ENCODE measurements at regions not wholly inside any gene's neighbourhood (a gene's known extent, or its start where the extent isn't known, plus 50 kb on each side); places are given as distances from the start of the nearest gene placed in this dataset.

- no peak for DNase-seq (ENCODE audit: insufficient read length)
- no peak for FAIRE-seq
- TF ChIP-seq TAF1 (IDR thresholded peaks at IDR 0.05; ENCODE audit: borderline replicate concordance, low read depth, low read length): no peak
- TF ChIP-seq POLR2A (IDR thresholded peaks at IDR 0.05; ENCODE audit: low read depth, low read length): no peak
- no peak for TF ChIP-seq POLR2AphosphoS5 (IDR thresholded peaks at IDR 0.05; ENCODE audit: low read depth, low read length)
Observed at GRCh38 chr13:99902657-99903056, 68.9 kb downstream of the ZIC5 start.

GRCh38 chr13:99900960-99901359, 70.6 kb downstream of the ZIC5 start:
- no peak for TF ChIP-seq POLR2A (IDR thresholded peaks at IDR 0.05; ENCODE audit: low read depth, low read length)
- TF ChIP-seq POLR2AphosphoS5 (IDR thresholded peaks at IDR 0.05; ENCODE audit: low read depth, low read length): no peak
- no peak for TF ChIP-seq TAF1 (IDR thresholded peaks at IDR 0.05; ENCODE audit: borderline replicate concordance, low read depth, low read length)
- FAIRE-seq: no peak
- DNase-seq (ENCODE audit: insufficient read length): no peak

- TF ChIP-seq TAF1 (IDR thresholded peaks at IDR 0.05; ENCODE audit: borderline replicate concordance, low read depth, low read length): no peak
- TF ChIP-seq POLR2AphosphoS5 (IDR thresholded peaks at IDR 0.05; ENCODE audit: low read depth, low read length): no peak
- no peak for TF ChIP-seq POLR2A (IDR thresholded peaks at IDR 0.05; ENCODE audit: low read depth, low read length)
- DNase-seq (ENCODE audit: insufficient read length) (no peak), FAIRE-seq (no peak)
Observed at GRCh38 chr13:99898421-99898820, 73.1 kb downstream of the ZIC5 start.

GRCh38 chr13:99897076-99897440, 74.5 kb downstream of the ZIC5 start:
- TF ChIP-seq POLR2A (IDR thresholded peaks at IDR 0.05; ENCODE audit: low read depth, low read length) (no peak), TAF1 (IDR thresholded peaks at IDR 0.05; ENCODE audit: borderline replicate concordance, low read depth, low read length) (no peak), POLR2AphosphoS5 (IDR thresholded peaks at IDR 0.05; ENCODE audit: low read depth, low read length) (no peak)
- no peak for DNase-seq (ENCODE audit: insufficient read length)
- FAIRE-seq: no peak

GRCh38 chr13:99896369-99897075, 75.0 kb downstream of the ZIC5 start:
- FAIRE-seq (no peak), DNase-seq (ENCODE audit: insufficient read length) (no peak)
- TF ChIP-seq POLR2AphosphoS5 (IDR thresholded peaks at IDR 0.05; ENCODE audit: low read depth, low read length): no peak
- TF ChIP-seq TAF1 (IDR thresholded peaks at IDR 0.05; ENCODE audit: borderline replicate concordance, low read depth, low read length): no peak
- no peak for TF ChIP-seq POLR2A (IDR thresholded peaks at IDR 0.05; ENCODE audit: low read depth, low read length)

GRCh38 chr13:99895444-99896368, 75.9 kb downstream of the ZIC5 start:
- no peak for TF ChIP-seq TAF1 (IDR thresholded peaks at IDR 0.05; ENCODE audit: borderline replicate concordance, low read depth, low read length)
- no peak for TF ChIP-seq POLR2AphosphoS5 (IDR thresholded peaks at IDR 0.05; ENCODE audit: low read depth, low read length)
- no peak for TF ChIP-seq POLR2A (IDR thresholded peaks at IDR 0.05; ENCODE audit: low read depth, low read length)
- no peak for DNase-seq (ENCODE audit: insufficient read length)
- no peak for FAIRE-seq

- FAIRE-seq (no peak), DNase-seq (ENCODE audit: insufficient read length) (no peak)
- TF ChIP-seq TAF1 (IDR thresholded peaks at IDR 0.05; ENCODE audit: borderline replicate concordance, low read depth, low read length) (no peak), POLR2AphosphoS5 (IDR thresholded peaks at IDR 0.05; ENCODE audit: low read depth, low read length) (no peak), POLR2A (IDR thresholded peaks at IDR 0.05; ENCODE audit: low read depth, low read length) (no peak)
Observed at GRCh38 chr13:99894840-99895443, 76.6 kb downstream of the ZIC5 start.

- FAIRE-seq (no peak), DNase-seq (ENCODE audit: insufficient read length) (no peak)
- no peak for TF ChIP-seq POLR2A (IDR thresholded peaks at IDR 0.05; ENCODE audit: low read depth, low read length)
- TF ChIP-seq POLR2AphosphoS5 (IDR thresholded peaks at IDR 0.05; ENCODE audit: low read depth, low read length): no peak
- no peak for TF ChIP-seq TAF1 (IDR thresholded peaks at IDR 0.05; ENCODE audit: borderline replicate concordance, low read depth, low read length)
Observed at GRCh38 chr13:99894105-99894839, 77.3 kb downstream of the ZIC5 start.

- no peak for DNase-seq (ENCODE audit: insufficient read length)
- TF ChIP-seq POLR2A (IDR thresholded peaks at IDR 0.05; ENCODE audit: low read depth, low read length): no peak
- no peak for TF ChIP-seq POLR2AphosphoS5 (IDR thresholded peaks at IDR 0.05; ENCODE audit: low read depth, low read length)
- no peak for TF ChIP-seq TAF1 (IDR thresholded peaks at IDR 0.05; ENCODE audit: borderline replicate concordance, low read depth, low read length)
- FAIRE-seq: no peak
Observed at GRCh38 chr13:99893567-99893966, 78.0 kb downstream of the ZIC5 start.

- TF ChIP-seq TAF1 (IDR thresholded peaks at IDR 0.05; ENCODE audit: borderline replicate concordance, low read depth, low read length): no peak
- TF ChIP-seq POLR2A (IDR thresholded peaks at IDR 0.05; ENCODE audit: low read depth, low read length): no peak
- TF ChIP-seq POLR2AphosphoS5 (IDR thresholded peaks at IDR 0.05; ENCODE audit: low read depth, low read length): no peak
- no peak for FAIRE-seq
Observed at GRCh38 chr13:99892866-99893504, 78.6 kb downstream of the ZIC5 start.

More at GRCh38 chr13:99892866-99893504, 78.6 kb downstream of the ZIC5 start:
- no peak for DNase-seq (ENCODE audit: insufficient read length)

All from GM12892 (cell line).